GM19043 (cell line): ENCODE measurements at regions not wholly inside any gene's neighbourhood (a gene's known extent, or its start where the extent isn't known, plus 50 kb on each side); places are given as distances from the start of the nearest gene placed in this dataset.
"Not testable (repeated sequence)": the region's sequence is repeated elsewhere in the genome, so short reads cannot be mapped to it uniquely, and the experiment has no call there.

Source experiments
- ATAC-seq: cut with Tn5 transposase; IDR thresholded peaks from one replicate; pipeline ENCODE4 v1.9.1; 2021; ENCODE audit warnings: low read depth; ENCODE audit not compliant: unreplicated experiment

GRCh38 chr2:142416996-142417395 is 286.2 kb upstream of the LRP1B start:
- no peak for ATAC-seq

DNA sequence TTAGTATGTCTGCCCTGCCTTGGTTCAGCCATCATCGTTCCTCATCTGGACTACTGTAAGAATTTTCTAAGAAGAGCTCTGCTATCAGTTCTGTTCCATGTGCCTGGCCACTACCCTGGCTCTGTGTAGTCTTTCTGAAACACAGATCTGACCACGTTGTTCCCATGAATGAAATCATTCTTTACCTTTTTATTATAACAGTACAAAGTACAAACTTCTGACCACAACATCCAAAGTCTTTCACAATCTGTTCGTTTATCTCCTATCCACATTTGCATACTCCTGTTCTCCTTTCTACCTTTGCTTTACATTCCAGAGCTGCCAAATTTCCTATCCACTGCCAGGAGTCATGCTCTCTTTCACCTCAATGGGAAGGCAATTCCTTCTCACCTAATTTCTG is 284.6 kb upstream of the LRP1B start:
- ATAC-seq, result no peak

DNA sequence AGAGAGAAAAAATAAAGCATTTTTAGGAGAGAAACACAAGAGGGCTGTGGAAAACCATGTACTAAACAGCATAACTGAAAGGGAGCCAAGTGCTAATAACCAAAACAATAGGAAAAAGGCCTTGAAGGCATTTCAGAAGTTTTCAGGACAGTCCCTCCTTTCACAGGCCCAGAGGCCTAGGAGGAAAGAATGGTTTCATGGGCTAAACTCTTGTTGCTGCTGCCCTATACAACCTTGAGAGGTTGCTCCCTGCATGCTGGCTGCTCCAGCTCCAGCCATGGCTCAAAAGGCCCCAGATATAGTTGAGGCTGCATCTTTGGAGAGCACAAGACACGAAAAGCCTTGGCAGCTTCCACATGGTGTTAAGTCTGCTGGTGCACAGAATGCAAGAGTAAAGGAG is 267.4 kb upstream of the LRP1B start:
- no peak for ATAC-seq

GRCh38 chr2:142395291-142395690 is 264.5 kb upstream of the LRP1B start:
- ATAC-seq, result no peak

- no peak for ATAC-seq
Measured at GRCh38 chr2:142380372-142380771, 249.6 kb upstream of the LRP1B start.

- not testable (repeated sequence) for ATAC-seq
Measured at GRCh38 chr2:142362069-142362468, 231.3 kb upstream of the LRP1B start.

- no peak for ATAC-seq
Measured at GRCh38 chr2:142347751-142348150, 216.9 kb upstream of the LRP1B start.

- ATAC-seq, result no peak
Measured at GRCh38 chr2:142339261-142339660, 208.4 kb upstream of the LRP1B start.

DNA sequence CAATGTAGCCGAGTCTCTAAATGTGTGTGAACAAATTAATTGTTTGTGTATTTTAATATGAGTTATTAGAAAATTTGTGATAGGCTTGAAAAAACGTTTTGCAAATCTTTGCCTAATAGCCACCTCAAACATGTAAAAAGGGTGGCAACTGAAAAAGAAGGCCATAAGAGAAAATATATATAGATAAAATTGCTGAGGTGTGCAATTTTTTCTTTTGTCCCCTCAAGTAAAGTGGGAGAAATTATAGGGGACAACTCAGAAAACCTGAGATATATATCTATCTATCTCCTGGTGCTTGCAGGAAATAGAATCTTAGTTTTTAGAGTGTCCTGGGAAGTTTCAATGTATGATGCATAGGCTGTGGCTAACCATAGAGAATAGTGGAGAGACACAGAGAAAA is 201.4 kb upstream of the LRP1B start:
- ATAC-seq, result no peak

GRCh38 chr2:142330458-142330857 is 199.6 kb upstream of the LRP1B start:
- no peak for ATAC-seq

DNA sequence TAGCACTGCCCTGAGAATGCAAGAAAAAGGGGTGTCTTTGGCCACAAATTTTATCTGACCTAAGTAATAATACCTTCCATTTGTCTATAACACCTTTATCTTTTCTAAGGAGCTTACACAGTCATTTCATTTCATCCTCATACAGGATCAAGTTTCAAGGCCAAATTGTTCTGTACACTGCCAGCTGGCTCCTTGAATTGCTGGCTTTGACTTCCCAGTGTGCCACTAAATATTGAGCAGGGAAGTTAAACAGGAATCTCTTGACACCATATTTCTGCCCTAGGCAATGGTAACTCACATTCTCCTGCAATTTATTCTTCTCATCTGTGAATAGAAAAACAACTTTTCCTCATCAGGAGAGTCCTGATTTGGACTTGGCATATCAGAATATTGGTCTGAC is 195.1 kb upstream of the LRP1B start:
- no peak for ATAC-seq

DNA sequence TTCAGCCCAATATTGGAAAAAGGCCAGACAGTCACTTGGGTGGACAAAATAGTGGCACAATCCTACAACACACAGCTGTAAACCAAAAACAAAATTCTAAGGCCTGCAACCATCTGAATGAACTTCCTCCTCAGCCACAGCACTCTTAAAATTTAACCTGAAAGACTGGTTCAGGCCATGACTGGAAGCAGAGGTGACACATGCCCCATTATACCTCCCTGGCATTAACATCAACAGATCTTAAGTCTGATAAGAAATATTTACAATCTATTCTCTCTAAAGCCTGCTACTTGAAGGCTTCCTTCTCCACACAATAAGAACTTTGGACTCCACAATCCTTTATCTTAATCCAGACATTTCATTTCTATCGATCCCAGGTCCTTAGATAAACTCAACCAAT is 192.4 kb upstream of the LRP1B start:
- ATAC-seq, result no peak

DNA sequence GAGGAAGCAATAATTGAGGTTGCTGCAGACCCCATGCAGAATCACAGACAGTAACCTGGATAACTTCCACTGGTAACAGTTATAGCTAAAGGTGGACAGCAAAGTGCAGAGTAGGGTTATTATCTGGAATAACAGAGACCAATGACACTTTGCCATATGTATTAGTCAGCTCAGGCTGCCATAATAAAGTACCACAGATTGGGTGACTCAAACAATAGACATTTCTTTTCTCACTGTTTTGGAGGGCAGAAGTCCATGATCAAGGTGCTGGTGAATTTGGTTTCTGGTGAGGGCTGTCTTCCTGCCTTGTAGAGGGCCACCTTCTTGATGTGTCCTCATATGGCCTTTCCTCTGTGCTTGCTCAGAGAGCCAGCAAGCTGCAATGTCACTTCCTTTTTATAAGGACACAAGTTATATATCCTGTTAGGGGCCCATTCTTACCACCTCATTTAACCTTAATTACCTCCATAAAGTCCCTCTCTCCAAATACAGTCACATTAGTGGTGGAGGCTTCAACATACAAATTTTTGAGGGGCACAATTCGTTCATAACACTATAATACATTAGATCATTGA is 191.0 kb upstream of the LRP1B start:
- no peak for ATAC-seq

DNA sequence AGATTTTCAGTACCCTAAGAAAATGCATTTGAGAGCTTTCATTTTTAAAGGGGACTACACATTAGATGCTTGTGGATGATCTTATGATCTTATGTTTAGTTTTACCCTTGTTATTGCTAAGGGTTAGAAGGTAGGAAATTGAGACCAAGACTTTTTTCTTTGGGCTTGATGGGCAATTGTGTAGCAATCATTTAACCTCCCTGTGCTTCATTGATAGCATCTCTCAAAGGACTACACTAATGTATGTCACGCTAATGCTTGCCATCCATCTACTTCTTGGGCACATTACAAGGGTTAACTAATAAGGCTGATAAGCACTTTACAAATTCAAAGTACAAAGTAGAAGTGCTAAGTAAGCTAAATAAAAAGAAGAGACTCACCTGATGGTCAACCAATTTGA is 189.3 kb upstream of the LRP1B start:
- no peak for ATAC-seq

DNA sequence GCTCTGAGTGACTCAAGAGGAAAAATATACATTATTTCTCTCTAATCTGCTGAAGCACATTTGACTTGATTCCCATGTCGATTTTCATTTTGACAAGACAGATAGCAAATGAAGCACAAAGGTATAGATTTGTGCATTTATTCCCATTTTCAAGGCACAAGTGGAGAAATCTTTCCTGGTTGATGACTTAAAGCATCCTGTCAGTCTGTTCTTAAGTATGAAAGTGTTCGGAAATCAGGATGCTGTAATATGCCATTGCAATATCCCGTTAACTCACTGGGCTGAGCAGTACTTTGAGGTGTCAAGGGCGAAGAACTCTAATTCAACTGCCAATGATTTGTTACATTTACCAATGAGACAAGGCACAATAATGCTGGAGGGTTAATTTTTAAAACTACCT is 185.2 kb upstream of the LRP1B start:
- ATAC-seq, result no peak

GRCh38 chr2:142315346-142315745 is 184.5 kb upstream of the LRP1B start:
- no peak for ATAC-seq

DNA sequence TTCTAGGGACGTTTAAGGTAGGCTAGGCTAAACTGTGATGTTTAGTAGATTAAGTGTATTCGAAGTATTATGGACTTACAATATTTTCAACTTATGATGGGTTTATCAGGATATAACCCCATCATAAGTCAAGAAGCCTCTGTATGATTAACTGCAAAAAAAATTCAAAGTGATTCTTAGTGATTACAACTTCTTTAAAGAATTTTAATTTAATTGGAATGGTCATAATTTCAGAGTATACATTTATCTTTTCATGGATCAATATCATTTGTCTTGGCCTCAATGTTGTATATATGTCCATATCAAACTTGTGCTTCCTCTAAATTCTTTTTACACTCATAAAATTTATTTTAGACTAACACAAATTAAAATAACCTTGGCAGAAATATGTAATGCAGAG is 183.3 kb upstream of the LRP1B start:
- no peak for ATAC-seq

GRCh38 chr2:142310530-142310929 is 179.7 kb upstream of the LRP1B start:
- no peak for ATAC-seq

- no peak for ATAC-seq
Measured at GRCh38 chr2:142308744-142309143, 177.9 kb upstream of the LRP1B start.

- no peak for ATAC-seq
Measured at GRCh38 chr2:142307616-142308115, 176.8 kb upstream of the LRP1B start.

DNA sequence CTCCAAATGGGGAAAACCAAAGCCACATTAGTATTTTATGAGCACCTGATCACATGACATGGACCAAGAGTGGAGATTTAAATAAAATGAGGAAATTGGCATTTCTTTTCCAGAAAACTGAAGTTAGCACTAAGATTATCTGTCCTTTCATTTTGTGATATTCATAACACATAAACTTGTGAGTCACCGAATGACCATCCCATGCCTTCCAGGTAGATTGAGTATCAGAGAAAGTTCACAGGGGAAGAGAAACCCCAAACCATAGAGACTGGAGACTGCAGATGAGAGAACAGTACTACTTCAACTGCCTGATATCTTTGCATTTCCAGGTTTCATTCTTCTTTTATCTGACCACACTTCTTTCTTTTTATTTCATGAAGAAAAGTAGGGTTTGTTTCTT is 176.3 kb upstream of the LRP1B start:
- no peak for ATAC-seq

GRCh38 chr2:142306131-142306530 is 175.3 kb upstream of the LRP1B start:
- no peak for ATAC-seq

GRCh38 chr2:142300517-142300916 is 169.7 kb upstream of the LRP1B start:
- no peak for ATAC-seq
